GM23338 (cell line): ENCODE measurements at regions not wholly inside any gene's neighbourhood (a gene's known extent, or its start where the extent isn't known, plus 50 kb on each side); places are given as distances from the start of the nearest gene placed in this dataset.

ENCODE experiments used
- CREB1 ChIP-seq: fragments of 250-450 bp; sonication (Bioruptor Pico); IDR thresholded peaks from 2 replicates; pipeline ENCODE4 v1.5.0; 2020; ENCODE audit warnings: low read depth, mild to moderate bottlenecking, moderate library complexity
- ETS1 ChIP-seq: IDR thresholded peaks from 2 replicates; pipeline ENCODE4 v1.6.1; 2016; ENCODE audit warnings: antibody characterized with exemption
- EZH2 ChIP-seq: fragments of 200-600 bp; sonication (generic); IDR thresholded peaks from one replicate; pipeline ENCODE4 v1.8.0; 2017; ENCODE audit warnings: antibody characterized with exemption, mild to moderate bottlenecking, low read depth; ENCODE audit not compliant: unreplicated experiment
- EZH2phosphoT487 ChIP-seq: fragments of 200-600 bp; sonication (generic); IDR thresholded peaks from one replicate; pipeline ENCODE4 v1.8.1; 2018; ENCODE audit warnings: antibody characterized with exemption; ENCODE audit not compliant: unreplicated experiment
- NANOG ChIP-seq: IDR thresholded peaks from 2 replicates; pipeline ENCODE4 v1.6.1; 2016; ENCODE audit warnings: antibody characterized with exemption, borderline replicate concordance
- POLR2AphosphoS5 ChIP-seq: IDR thresholded peaks from 2 replicates; pipeline ENCODE4 v1.6.1; 2016; ENCODE audit warnings: antibody characterized with exemption, low read depth
- ZNF114 ChIP-seq: fragments of 250-450 bp; sonication (Bioruptor Pico); IDR thresholded peaks from 2 replicates; pipeline ENCODE4 v1.5.0; 2020; ENCODE audit warnings: mild to moderate bottlenecking, moderate library complexity
- ZNF462 ChIP-seq: fragments of 250-450 bp; sonication (Bioruptor Pico); IDR thresholded peaks from 2 replicates; pipeline ENCODE4 v1.5.0; 2020; ENCODE audit warnings: mild to moderate bottlenecking, moderate library complexity
- TF ChIP-seq, protein P1 (sequence below), 2 experiments: fragments of 200-600 bp in 1 of 2; sonication (generic) in 1 of 2; conservative IDR thresholded peaks; 2 replicates each; pipeline versions ENCODE4 v1.5.1 to v1.6.1; 2016 to 2017; ENCODE audit warnings: antibody characterized with exemption in 2 of 2, low read depth in 2 of 2, mild to moderate bottlenecking in 2 of 2, moderate library complexity in 1 of 2
- TF ChIP-seq, protein P2 (sequence below): IDR thresholded peaks from one replicate; pipeline ENCODE4 v1.6.1; 2018; ENCODE audit warnings: antibody characterized with exemption; ENCODE audit not compliant: unreplicated experiment

- no peak for TF ChIP-seq EZH2
- TF ChIP-seq EZH2phosphoT487: no peak
- TF ChIP-seq, protein P1, sequence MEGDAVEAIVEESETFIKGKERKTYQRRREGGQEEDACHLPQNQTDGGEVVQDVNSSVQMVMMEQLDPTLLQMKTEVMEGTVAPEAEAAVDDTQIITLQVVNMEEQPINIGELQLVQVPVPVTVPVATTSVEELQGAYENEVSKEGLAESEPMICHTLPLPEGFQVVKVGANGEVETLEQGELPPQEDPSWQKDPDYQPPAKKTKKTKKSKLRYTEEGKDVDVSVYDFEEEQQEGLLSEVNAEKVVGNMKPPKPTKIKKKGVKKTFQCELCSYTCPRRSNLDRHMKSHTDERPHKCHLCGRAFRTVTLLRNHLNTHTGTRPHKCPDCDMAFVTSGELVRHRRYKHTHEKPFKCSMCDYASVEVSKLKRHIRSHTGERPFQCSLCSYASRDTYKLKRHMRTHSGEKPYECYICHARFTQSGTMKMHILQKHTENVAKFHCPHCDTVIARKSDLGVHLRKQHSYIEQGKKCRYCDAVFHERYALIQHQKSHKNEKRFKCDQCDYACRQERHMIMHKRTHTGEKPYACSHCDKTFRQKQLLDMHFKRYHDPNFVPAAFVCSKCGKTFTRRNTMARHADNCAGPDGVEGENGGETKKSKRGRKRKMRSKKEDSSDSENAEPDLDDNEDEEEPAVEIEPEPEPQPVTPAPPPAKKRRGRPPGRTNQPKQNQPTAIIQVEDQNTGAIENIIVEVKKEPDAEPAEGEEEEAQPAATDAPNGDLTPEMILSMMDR (conservative IDR thresholded peaks at IDR 0.05; ENCODE audit: low read depth in 2 of 2): no peak
- no peak for TF ChIP-seq POLR2AphosphoS5
- TF ChIP-seq ZNF114 (CRISPR knock-in tag): no peak
- TF ChIP-seq, protein P2, sequence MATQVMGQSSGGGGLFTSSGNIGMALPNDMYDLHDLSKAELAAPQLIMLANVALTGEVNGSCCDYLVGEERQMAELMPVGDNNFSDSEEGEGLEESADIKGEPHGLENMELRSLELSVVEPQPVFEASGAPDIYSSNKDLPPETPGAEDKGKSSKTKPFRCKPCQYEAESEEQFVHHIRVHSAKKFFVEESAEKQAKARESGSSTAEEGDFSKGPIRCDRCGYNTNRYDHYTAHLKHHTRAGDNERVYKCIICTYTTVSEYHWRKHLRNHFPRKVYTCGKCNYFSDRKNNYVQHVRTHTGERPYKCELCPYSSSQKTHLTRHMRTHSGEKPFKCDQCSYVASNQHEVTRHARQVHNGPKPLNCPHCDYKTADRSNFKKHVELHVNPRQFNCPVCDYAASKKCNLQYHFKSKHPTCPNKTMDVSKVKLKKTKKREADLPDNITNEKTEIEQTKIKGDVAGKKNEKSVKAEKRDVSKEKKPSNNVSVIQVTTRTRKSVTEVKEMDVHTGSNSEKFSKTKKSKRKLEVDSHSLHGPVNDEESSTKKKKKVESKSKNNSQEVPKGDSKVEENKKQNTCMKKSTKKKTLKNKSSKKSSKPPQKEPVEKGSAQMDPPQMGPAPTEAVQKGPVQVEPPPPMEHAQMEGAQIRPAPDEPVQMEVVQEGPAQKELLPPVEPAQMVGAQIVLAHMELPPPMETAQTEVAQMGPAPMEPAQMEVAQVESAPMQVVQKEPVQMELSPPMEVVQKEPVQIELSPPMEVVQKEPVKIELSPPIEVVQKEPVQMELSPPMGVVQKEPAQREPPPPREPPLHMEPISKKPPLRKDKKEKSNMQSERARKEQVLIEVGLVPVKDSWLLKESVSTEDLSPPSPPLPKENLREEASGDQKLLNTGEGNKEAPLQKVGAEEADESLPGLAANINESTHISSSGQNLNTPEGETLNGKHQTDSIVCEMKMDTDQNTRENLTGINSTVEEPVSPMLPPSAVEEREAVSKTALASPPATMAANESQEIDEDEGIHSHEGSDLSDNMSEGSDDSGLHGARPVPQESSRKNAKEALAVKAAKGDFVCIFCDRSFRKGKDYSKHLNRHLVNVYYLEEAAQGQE: no peak
- no peak for TF ChIP-seq ETS1
- TF ChIP-seq ZNF462 (CRISPR knock-in tag): no peak
- no peak for TF ChIP-seq NANOG
- TF ChIP-seq CREB1 (CRISPR knock-in tag): no peak
These were observed 53.4 kb upstream of the PRICKLE2 start for GRCh38 chr3:64278625-64279024.
